GM18867 (cell line): ENCODE measurements at regions not wholly inside any gene's neighbourhood (a gene's known extent, or its start where the extent isn't known, plus 50 kb on each side); places are given as distances from the start of the nearest gene placed in this dataset.
"Not testable (repeated sequence)": the region's sequence is repeated elsewhere in the genome, so short reads cannot be mapped to it uniquely, and the experiment has no call there.

Experiments used
- ATAC-seq: cut with Tn5 transposase; IDR thresholded peaks from one replicate; pipeline ENCODE4 v1.9.1; 2021; ENCODE audit warnings: mild to moderate bottlenecking, moderate library complexity; ENCODE audit not compliant: unreplicated experiment

DNA sequence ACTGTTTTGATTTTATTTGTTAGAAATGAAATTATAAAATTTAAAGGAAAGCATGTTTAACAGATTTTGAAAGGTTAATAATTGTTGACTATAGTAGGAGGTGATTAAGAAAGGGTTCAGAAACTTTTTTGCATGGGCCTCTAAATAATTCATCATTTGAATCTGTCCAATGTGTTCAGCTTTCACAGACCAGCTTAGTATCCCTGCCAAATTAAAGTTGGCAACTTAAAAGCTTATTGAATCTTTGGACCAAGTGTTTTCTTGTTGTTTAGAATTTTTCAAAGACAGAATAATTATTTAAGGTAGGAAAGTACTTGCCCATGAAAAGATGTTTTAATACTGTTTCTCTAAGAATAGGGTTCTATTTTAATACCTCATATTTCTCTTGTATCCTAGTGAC is 466.0 kb downstream of the GJA1 start:
- no peak for ATAC-seq

GRCh38 chr6:121904559-121904958 is 469.1 kb downstream of the GJA1 start:
- ATAC-seq = no peak

DNA sequence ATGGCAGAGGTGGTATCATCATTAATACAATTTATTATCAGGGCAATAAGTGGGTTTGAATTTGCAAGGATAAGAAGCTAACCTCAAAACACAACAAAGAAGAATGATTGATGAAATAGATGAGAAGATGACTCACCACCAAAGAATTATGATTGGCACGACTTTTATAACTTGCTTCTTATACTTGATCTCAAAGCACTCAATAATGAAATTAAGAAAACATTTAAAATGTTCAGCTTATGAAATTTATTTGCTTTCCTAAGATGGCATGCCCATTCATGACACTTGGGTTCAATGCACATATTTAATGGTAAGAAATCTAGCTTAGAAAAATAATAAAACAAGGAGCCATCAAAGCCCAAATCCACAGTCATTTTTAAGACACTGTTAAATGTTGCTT is 477.5 kb downstream of the GJA1 start:
- no peak for ATAC-seq

- ATAC-seq = no peak
Measured at GRCh38 chr6:121917263-121917829, 481.9 kb downstream of the GJA1 start.

DNA sequence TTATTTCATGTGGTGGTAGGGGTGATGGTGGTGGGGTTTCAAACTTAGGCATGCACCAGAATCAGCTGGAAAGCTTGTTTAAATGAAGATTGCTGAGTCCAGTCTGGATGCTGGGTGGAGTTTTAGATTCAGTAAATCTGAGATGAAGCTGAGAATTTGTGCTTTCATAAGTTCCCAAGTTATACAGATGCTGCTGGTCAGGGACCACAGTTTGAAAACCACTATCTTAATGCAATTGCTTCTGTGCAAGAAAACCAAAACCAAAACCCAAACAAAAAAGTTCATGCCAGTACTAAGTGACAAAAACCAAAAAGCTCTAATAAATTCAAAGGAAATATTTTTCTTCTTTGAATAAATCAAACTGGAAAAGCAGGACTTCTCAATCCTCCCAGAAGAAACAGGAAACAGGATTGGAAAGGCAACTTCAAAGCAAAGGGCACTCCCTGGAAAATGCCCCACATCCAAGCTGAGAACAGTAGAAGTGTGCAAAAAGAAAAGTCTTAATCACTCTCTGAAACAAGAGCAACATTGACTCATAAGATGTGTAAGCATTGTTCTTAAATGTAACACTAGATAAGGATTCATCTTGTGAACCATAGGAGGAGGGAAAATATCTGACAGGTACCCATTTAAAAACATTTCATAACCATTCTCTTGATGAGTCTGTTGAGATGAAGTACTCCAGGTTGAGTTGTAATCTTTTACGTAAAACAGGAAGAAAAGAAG is 481.5 kb upstream of the HSF2 start:
- no peak for ATAC-seq

DNA sequence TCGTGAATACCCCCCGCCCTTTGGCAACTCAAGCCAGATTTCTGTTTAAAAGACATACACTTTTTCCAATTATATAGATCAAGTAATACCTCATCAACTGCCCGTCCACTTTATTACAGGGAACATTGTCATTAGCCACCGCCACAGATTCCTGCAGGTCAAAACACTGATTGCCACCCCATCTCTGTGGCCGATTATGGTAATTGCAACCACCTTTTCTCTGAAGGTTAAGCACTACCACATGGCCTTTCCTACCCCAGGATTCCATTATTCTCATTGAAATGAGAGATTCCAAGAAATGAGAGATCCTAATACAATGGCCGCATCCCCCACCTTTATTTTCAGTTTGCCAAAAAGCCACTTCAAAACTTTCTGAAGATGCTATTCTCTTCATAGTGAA is 478.8 kb upstream of the HSF2 start:
- no peak for ATAC-seq

GRCh38 chr6:121925024-121925423 is 474.4 kb upstream of the HSF2 start:
- no peak for ATAC-seq

DNA sequence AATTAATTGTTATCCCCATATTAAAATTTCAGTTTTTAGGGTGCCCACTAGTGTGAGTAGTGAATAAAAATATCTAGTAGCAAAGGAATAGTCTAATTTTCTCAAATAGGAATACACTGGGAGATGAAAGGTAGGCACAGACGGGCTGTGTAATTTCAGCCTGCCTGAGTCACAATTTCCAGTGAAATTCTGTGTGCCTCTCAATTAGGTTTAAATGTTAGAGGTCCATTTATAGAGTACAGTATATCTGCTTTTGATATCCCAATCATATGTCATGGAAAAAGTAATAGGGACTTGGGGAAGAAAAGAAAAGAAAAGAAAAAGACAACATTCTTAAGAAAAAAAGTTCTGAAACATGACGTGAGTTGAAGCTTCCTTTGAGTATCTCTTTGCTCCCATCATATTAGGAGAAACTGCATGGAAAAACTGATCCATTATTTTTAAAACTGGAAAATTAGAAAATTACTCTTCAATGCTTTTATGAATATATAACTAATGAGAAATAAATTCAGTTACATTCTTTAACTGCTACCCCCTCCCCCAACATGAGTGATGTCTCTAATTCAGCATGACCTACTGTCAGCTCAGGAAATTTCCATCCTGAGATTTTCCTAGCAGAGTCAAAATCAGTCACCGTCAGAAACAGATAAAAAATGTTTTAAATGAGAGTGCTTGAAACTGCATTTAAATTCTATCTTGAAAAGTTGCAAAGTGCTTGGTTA is 473.8 kb upstream of the HSF2 start:
- no peak for ATAC-seq

- no peak for ATAC-seq
Measured at GRCh38 chr6:121929301-121929700, 470.2 kb upstream of the HSF2 start.

DNA sequence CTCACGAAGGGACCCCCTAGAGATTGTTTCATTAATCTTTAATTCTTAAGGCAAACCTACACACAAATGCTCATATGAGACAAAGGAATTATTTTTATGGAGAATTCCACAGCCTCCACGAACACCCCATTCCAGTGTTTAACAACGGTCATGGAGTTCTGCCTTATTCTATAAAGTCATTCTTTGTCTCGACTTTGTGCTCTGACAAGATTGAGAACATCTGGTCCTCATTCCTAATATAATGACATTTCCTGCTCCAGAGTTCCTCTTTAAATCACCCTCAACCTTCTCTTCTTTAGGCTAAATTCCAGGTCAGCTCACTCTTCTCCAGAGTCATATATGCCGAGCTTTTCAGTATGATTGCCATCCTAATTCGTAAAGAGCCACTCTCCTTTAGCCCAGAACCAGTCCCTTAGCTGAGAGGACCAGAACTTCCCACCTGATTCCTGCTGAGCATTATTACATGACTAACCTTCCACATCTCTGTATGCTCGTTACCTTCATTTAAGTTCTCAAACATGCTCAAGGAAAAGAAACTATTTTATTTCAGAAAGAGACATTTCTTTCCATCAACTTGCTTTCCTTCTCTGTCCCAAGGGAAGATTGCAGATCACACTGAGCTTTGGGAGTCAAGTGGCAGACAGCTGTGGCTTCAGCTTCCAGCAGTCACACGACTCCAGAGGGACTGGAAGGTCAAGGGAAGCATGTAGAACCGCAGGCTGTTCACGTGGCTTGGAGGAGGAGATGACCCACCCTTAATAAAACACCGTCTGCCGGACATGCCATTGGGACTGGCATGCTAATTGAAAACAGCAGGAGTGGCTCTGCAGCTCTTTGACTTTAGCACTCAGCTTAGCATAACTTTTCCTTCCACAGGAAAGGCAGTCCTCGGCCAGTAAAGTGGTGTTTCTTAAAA is 467.1 kb upstream of the HSF2 start:
- ATAC-seq = no peak

GRCh38 chr6:121934451-121934850 is 465.0 kb upstream of the HSF2 start:
- no peak for ATAC-seq

- no peak for ATAC-seq
Measured at GRCh38 chr6:121940728-121941127, 458.7 kb upstream of the HSF2 start.

- no peak for ATAC-seq
Measured at GRCh38 chr6:121944354-121944753, 455.1 kb upstream of the HSF2 start.

DNA sequence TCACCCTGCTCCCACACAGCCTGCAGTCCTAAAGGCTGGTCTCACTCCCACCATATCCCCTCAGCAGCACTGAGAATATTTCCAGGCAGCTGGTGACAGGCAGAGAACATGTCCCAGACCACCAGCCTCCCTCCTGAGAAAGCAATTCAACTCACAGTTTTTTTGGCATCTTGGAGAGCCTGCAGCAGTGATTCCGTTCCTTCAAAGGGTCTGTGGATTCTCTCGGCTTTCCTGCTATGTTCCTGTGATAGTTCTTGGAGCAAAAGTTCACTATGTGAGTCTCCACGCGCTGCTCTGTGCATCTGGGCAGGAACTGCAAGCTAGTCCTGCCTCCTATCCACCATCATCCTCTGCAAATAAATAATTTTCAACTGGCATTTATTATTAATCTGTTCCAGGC is 448.3 kb upstream of the HSF2 start:
- no peak for ATAC-seq

GRCh38 chr6:121951918-121952379 is 447.5 kb upstream of the HSF2 start:
- no peak for ATAC-seq

- not testable (repeated sequence) for ATAC-seq
Measured at GRCh38 chr6:121955401-121955800, 444.1 kb upstream of the HSF2 start.

DNA sequence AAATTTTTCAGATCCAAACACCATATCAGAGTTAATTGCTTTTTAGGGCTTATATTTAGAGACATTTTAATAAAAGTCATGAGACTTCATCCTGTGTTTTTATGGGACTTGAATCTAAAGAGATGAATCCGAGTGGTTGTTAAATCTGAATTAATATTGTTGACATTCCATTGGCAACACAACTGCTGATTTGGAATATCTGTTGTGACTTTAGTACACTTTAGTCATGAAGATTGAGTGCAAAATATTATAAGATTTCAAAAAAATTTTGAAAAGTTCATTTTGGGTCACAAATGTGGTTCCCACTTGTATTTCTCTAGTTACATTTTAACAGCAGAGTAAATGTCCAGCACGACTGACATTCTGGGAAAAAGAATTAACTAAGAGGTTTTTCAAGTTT is 442.7 kb upstream of the HSF2 start:
- no peak for ATAC-seq

DNA sequence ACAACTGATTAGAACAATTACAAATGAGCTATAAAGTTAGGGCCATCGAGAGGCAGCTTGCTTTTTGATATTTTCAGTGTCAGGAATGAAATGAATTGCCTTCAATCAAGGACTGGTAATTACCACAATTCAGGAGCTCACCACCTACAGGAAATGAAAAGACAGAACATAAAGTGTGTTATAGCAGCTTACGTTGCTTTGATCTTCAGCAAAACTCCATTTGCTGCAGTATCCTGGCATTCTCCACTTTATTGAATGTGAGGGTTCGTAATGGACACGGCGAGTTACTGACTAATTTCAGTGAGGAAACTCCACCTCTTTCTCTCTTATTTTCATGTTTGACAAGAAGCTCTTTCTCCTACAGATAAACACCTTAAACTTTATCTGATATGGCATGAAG is 440.0 kb upstream of the HSF2 start:
- no peak for ATAC-seq

DNA sequence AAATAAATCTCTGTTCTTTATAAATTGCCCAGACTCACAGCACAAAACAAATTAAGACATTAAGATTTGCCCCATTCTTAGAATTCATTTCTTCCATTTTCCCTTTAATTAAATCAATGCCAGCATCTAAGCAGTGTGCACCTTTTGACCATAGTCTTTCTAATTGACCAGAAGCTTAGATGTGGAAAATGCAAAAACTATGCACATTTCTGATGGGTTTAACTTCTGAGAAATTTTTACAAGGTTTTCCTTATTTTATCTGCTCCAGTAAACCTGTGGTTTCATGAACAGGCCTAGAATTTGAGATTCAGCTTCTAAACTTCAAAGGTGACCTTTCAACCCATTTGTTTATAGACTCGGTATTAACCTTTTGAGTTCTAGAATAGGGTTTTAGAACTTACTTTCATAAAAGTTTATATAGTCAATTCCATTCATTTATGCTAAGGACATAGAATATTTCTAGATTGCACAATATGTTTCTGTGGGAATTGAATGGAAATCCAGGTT is 437.8 kb upstream of the HSF2 start:
- ATAC-seq = no peak

DNA sequence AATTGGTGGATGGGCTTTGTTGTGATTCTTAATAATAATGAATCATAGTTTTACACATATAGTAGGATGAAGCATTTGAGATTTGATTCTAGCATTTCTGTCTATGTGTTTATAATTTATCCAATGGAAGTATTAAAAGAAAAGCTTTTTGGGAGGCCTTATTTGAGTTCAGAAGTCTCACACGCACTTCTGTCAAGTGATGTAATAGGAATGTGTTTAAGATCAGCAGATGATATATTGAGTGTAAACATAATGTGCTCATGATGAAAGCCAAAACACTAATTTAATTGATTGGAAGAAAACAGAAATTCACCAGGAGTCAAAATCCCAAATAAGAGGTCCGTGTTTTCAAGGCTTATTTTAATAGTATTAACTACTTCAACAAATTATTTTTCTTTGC is 435.6 kb upstream of the HSF2 start:
- no peak for ATAC-seq

- no peak for ATAC-seq
Measured at GRCh38 chr6:121965739-121966138, 433.7 kb upstream of the HSF2 start.
